Left kidney (tissue), 1 donor: ENCODE measurements at regions not wholly inside any gene's neighbourhood (a gene's known extent, or its start where the extent isn't known, plus 50 kb on each side); places are given as distances from the start of the nearest gene placed in this dataset.

Experiments
- DNase-seq: peaks from one replicate; pipeline ENCODE4 v3.0.0-alpha.2; 2013

- DNase-seq = no peak
Observed at GRCh38 chr3:3745693-3746092, 53.5 kb upstream of the LRRN1 start.

GRCh38 chr3:3744826-3745225, 54.4 kb upstream of the LRRN1 start:
- no peak for DNase-seq

GRCh38 chr3:3743754-3744153, 55.5 kb upstream of the LRRN1 start:
- no peak for DNase-seq

GRCh38 chr3:3740061-3740460, 59.2 kb upstream of the LRRN1 start:
- no peak for DNase-seq

- peak; percentile 17 for DNase-seq
Observed at GRCh38 chr3:3739330-3740060, 59.7 kb upstream of the LRRN1 start.

- no peak for DNase-seq
Observed at GRCh38 chr3:3737531-3737930, 61.7 kb upstream of the LRRN1 start.

- DNase-seq = no peak
Observed at GRCh38 chr3:3735919-3736318, 63.3 kb upstream of the LRRN1 start.

GRCh38 chr3:3734881-3735280, 64.3 kb upstream of the LRRN1 start:
- DNase-seq = no peak

GRCh38 chr3:3729261-3729660, 70.0 kb upstream of the LRRN1 start:
- no peak for DNase-seq

GRCh38 chr3:3726549-3726948, 72.7 kb upstream of the LRRN1 start:
- no peak for DNase-seq

GRCh38 chr3:3714572-3714971, 84.7 kb upstream of the LRRN1 start:
- DNase-seq = no peak

GRCh38 chr3:3712971-3713370, 86.3 kb upstream of the LRRN1 start:
- no peak for DNase-seq

GRCh38 chr3:3708769-3709115, 90.5 kb upstream of the LRRN1 start:
- DNase-seq = no peak

- DNase-seq = peak; percentile 3
Observed at GRCh38 chr3:3707858-3708768, 91.1 kb upstream of the LRRN1 start.

GRCh38 chr3:3705090-3705775, 94.0 kb upstream of the LRRN1 start:
- DNase-seq = no peak

- DNase-seq = no peak
Observed at GRCh38 chr3:3701949-3702348, 97.3 kb upstream of the LRRN1 start.

GRCh38 chr3:3699816-3700633, 99.2 kb upstream of the LRRN1 start:
- DNase-seq = no peak

- DNase-seq = no peak
Observed at GRCh38 chr3:3699407-3699806, 99.8 kb upstream of the LRRN1 start.

- DNase-seq = no peak
Observed at GRCh38 chr3:3696345-3696744, 102.9 kb upstream of the LRRN1 start.

GRCh38 chr3:3693593-3693992, 105.6 kb upstream of the LRRN1 start:
- no peak for DNase-seq

- DNase-seq = no peak
Observed at GRCh38 chr3:3689601-3690375, 109.4 kb upstream of the LRRN1 start.
